Lung microvascular endothelial cell (primary cell): ENCODE measurements at regions not wholly inside any gene's neighbourhood (a gene's known extent, or its start where the extent isn't known, plus 50 kb on each side); places are given as distances from the start of the nearest gene placed in this dataset.
A peak's percentile ranks its signal among the peaks of the same experiment; 100 is the strongest.

Experiments
- DNase-seq, 2 donors: peaks; one replicate each; pipeline versions ENCODE4 v3.0.0 to v3.0.0-alpha.2; 2010; ENCODE audit warnings: low read depth in 2 of 2

GRCh38 chr5:35478856-35479682 lies 138.6 kb upstream of the SPEF2 start:
- DNase-seq = peak; percentile 5 to 12

GRCh38 chr5:35477911-35478310 lies 139.8 kb upstream of the SPEF2 start:
- DNase-seq = no peak

- DNase-seq = no peak
These were observed 140.3 kb upstream of the SPEF2 start for GRCh38 chr5:35477321-35477720.

- DNase-seq = no peak
These were observed 140.9 kb upstream of the SPEF2 start for GRCh38 chr5:35476797-35477196.

GRCh38 chr5:35476036-35476435 lies 141.6 kb upstream of the SPEF2 start:
- DNase-seq = no peak

GRCh38 chr5:35473589-35473988 lies 144.1 kb upstream of the SPEF2 start:
- no peak for DNase-seq

- no peak for DNase-seq
These were observed 146.8 kb upstream of the SPEF2 start for GRCh38 chr5:35470866-35471265.

- DNase-seq = no peak
These were observed 148.9 kb upstream of the SPEF2 start for GRCh38 chr5:35468811-35469210.

- DNase-seq = no peak
These were observed 150.9 kb upstream of the SPEF2 start for GRCh38 chr5:35466746-35467145.

GRCh38 chr5:35464757-35465156 lies 152.9 kb upstream of the SPEF2 start:
- no peak for DNase-seq

- DNase-seq = no peak
These were observed 156.1 kb upstream of the SPEF2 start for GRCh38 chr5:35461530-35461929.

GRCh38 chr5:35458824-35459207 lies 158.8 kb upstream of the SPEF2 start:
- DNase-seq = no peak

- no peak for DNase-seq
These were observed 159.5 kb upstream of the SPEF2 start for GRCh38 chr5:35457912-35458823.

- DNase-seq = no peak
These were observed 161.2 kb upstream of the SPEF2 start for GRCh38 chr5:35456506-35456905.

- DNase-seq = no peak
These were observed 163.6 kb upstream of the SPEF2 start for GRCh38 chr5:35454011-35454525.

- DNase-seq = no peak
These were observed 173.7 kb upstream of the SPEF2 start for GRCh38 chr5:35443803-35444595.

GRCh38 chr5:35442885-35443639 lies 174.6 kb upstream of the SPEF2 start:
- no peak for DNase-seq

- no peak for DNase-seq
These were observed 177.3 kb upstream of the SPEF2 start for GRCh38 chr5:35440409-35440808.

- DNase-seq = no peak
These were observed 178.9 kb upstream of the SPEF2 start for GRCh38 chr5:35438786-35439185.

GRCh38 chr5:35438288-35438687 lies 179.4 kb upstream of the SPEF2 start:
- DNase-seq = no peak
